GM13977 (cell line): ENCODE measurements at regions not wholly inside any gene's neighbourhood (a gene's known extent, or its start where the extent isn't known, plus 50 kb on each side); places are given as distances from the start of the nearest gene placed in this dataset.

Experiments used
- DNase-seq: peaks from one replicate; pipeline ENCODE4 v3.0.0; 2012; ENCODE audit warnings: low spot score
- CTCF ChIP-seq: IDR thresholded peaks from 2 replicates; pipeline ENCODE4 v1.5.1; 2012; ENCODE audit warnings: mild to moderate bottlenecking, control low read depth; ENCODE audit not compliant: insufficient read depth; ENCODE audit errors: extremely low read depth, missing control alignments
- in situ Hi-C: fragments of 300-500 bp; cut with MboI; formaldehyde crosslinking; loops from one replicate; pipeline ENCODE4 v1.12.0; 2022; ENCODE audit warnings: low sequenced_read_pairs, low pct_unique_long_range_greater_than_20kb, mixed read lengths, inconsistent platforms; ENCODE audit not compliant: unreplicated experiment

DNA sequence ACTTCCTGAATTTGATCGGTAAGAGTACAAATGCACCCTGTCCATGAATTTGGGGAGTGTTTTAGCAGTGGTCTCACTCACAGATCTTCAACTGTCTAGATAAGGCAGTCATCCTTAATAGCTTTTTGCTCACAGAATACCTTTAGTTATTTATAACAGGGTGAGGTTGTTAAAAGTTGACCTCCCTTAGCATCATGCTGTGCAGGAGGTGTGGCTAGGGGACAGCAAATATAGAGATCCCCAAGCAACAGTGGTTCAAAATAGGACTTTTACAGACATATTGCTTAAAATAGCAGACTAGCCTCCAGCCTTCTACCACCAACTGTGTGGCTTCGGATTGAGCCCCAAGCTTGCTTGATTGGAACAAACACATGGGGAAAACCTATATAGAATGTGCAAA, 724.4 kb downstream of the TLE1 start:
- TF ChIP-seq CTCF, result no peak
- DNase-seq, result no peak
- in situ Hi-C loops, result no loop called here

DNA sequence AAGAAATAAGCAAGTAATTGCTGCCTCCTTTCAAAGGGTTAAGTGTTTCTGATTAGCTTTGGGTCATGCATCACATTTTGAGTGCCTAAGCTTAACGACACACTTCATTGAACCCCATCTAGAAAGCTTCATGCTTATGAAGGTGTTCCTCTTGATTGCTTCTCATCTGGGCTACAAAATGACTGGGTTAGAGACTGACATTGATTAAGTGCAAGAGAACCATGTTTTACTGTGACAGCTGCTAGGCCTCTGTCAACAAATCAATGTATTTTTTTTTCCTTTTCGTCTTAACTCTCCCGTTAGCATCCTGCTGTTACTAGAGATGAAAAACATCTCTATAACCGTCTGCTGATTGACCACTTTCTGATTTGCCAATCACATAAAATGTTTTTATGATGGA, 725.0 kb downstream of the TLE1 start:
- in situ Hi-C loops, result no loop called here
- DNase-seq, result no peak
- no peak for TF ChIP-seq CTCF

DNA sequence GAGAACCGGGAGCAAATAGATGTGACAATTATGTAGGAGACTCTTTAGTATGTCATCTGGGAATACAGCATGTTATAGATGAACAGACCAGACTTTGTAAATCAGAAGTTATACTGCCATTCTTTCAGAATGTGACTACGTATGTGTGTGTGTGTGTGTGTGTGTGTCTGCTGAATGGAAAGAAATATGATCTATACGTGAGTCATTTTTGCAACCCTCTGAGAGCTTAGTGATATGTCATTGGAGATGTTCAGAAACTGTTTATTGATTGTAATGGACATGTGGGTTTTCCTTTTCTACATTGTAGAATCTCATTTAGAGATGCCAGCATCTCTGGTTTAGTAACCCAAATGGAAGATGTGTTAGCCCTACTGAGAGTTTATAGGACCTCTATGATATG, 731.5 kb downstream of the TLE1 start:
- TF ChIP-seq CTCF, result no peak
- in situ Hi-C loops, result no loop called here
- no peak for DNase-seq

- no peak for DNase-seq
- in situ Hi-C loops, result no loop called here
- no peak for TF ChIP-seq CTCF
Observed at GRCh38 chr9:80954521-80954920, 734.8 kb downstream of the TLE1 start.

- in situ Hi-C loops, result no loop called here
- TF ChIP-seq CTCF, result no peak
- no peak for DNase-seq
Observed at GRCh38 chr9:80952363-80952922, 736.9 kb downstream of the TLE1 start.

DNA sequence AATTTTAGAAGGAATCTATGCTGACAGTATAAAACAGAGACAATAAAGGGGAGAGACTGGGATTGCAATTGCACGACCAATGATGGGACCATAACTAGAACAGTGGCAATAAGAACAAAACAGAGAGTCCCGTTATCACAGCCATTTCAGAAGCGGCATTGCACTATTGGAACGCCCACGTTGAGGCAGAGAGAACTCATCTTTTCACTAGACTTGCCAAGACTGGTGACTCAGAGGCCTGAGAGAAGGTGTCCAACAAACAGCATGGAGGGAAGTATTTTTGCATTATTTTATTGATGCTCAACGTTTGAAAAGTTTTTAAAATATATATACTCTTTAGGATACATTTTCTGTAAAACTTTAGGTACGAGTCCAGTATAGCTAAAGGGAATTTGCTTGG, 737.7 kb downstream of the TLE1 start:
- no peak for DNase-seq
- no peak for TF ChIP-seq CTCF
- in situ Hi-C loops, result no loop called here

- no peak for TF ChIP-seq CTCF
- DNase-seq, result no peak
- in situ Hi-C loops, result no loop called here
Observed at GRCh38 chr9:80948876-80949275, 740.5 kb downstream of the TLE1 start.
